H1 (cell line): ENCODE measurements at regions not wholly inside any gene's neighbourhood (a gene's known extent, or its start where the extent isn't known, plus 50 kb on each side); places are given as distances from the start of the nearest gene placed in this dataset.

Experiments
- ASH2L ChIP-seq: fragments of 200-600, 300-600 bp; sonication (generic); IDR thresholded peaks from one replicate; pipeline ENCODE4 v1.7.1; 2017; ENCODE audit warnings: low read length
- CTBP2 ChIP-seq: IDR thresholded peaks from 2 replicates; pipeline ENCODE4 v1.7.0; 2011; ENCODE audit warnings: borderline replicate concordance, mild to moderate bottlenecking, moderate library complexity, mixed read lengths, low read length; ENCODE audit not compliant: insufficient read depth, insufficient read length
- GABPA ChIP-seq: IDR thresholded peaks from 2 replicates; pipeline ENCODE4 v1.6.1; 2011; ENCODE audit warnings: mild to moderate bottlenecking, low read length, moderate library complexity, borderline replicate concordance; ENCODE audit not compliant: insufficient read depth
- HDAC6 ChIP-seq: IDR thresholded peaks from one replicate; pipeline ENCODE4 v1.7.1; 2012; ENCODE audit warnings: low read depth, mild to moderate bottlenecking, inconsistent platforms, low read length, moderate library complexity
- KDM1A ChIP-seq: fragments of 200-600, 300-600 bp; sonication (generic); IDR thresholded peaks from 2 replicates; pipeline ENCODE4 v1.7.1; 2016; ENCODE audit warnings: mild to moderate bottlenecking, low read length, borderline replicate concordance
- TAF1 ChIP-seq: IDR thresholded peaks from 2 replicates; pipeline ENCODE4 v1.6.1; 2011; ENCODE audit warnings: mild to moderate bottlenecking, low read depth, low read length

- TF ChIP-seq CTBP2 (no peak), HDAC6 (no peak), GABPA (no peak), ASH2L (no peak), KDM1A (no peak), TAF1 (no peak)
Measured at GRCh38 chr12:71057330-71057729, 100.5 kb downstream of the TSPAN8 start (continued).
